ENCODE measurements at regions not wholly inside any gene's neighbourhood (a gene's known extent, or its start where the extent isn't known, plus 50 kb on each side); places are given as distances from the start of the nearest gene placed in this dataset.
"Not testable (repeated sequence)": the region's sequence is repeated elsewhere in the genome, so short reads cannot be mapped to it uniquely, and the experiment has no call there.

DNA sequence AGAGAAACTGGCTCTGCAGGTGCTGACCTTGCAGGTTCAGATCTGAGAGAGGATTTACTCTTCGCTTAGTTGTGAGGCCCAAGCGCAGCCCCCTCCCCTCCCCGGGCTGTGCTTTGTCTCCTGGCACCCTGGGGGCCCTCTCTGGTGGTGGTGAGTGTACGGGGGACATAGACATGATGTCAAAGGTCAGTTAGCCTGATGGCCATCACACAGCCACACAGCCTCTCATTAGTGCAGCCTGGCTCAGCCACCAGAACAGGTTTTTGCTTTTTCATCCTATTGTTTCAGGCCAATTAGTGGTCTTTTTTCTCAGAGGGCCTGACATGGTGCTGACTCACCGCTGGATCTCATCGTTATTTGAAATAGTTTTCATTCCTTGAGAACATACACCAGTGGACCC is 437.9 kb downstream of the AACS start:
- DNase-seq (ENCODE audit: low spot score) = no peak

DNA sequence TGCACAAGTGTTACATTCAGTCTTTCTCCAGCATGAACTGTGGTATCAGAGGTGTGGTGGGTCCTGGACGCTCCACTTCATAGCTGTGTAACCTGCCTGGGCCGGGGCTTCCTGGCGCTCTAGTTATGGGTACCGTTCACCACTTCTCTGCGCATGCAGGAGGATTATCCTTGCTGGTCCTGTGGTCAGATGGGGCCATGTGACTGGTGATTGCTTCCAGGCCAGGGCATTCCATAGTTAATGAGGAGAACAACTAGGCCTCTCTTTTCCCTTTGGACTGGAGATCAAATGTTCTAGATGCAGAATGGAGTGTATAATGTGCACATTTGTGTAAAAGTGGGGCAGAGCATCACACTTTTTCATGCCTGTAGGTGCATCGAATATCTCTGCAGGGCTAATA is 444.0 kb downstream of the AACS start:
- DNase-seq (ENCODE audit: low spot score) = no peak

DNA sequence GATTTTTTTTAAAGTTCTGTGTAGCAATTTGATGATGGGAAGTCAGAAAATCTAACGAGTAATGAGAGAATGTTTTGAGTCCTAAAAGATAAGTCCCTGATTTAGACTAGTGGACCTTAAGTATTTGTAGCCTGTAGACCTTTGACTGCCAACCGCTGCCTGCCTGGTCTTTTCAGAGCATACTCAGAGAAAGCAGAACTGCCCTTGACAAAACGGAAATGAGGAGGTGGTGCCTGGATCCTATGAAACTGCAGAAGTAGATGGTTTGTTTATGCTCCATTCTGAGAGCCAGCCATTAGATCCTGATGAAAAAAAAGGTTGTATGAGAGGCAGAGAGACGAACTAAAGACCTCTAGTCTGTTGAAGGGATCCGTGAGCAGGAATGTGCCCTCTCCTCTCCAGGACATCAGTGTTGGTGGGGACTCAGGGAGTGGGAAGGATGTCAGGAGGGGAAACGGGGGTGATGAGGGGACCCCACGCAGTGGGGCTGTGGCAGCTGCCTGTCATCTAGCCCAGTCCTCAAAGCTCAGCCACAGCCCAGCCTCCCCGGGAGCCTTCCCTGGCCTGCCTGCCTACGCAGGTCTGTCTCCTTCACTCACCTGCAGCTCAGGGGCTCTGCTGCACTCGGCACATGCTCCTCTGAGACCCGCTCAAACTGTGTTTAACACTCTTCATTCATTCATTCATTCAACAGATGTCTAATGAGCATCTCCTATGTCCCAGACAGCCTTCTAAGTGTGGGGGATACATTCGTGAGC is 447.5 kb downstream of the AACS start:
- DNase-seq (ENCODE audit: low spot score) = no peak

DNA sequence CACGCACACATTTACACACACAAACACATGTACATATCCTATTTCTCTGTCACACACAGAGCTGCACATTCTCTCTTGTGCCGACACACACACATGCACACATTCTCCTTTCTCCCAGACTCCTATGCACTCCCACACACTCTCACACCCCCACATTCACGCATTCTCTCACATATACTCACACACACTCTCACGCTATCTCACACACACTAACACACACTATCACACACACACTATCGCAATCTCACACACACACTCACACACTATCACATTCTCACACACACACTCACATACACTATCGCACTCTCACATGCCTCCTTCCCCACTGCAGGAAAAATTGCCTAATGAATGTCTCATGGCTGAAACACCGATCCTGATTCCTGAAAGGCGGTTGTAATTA is 450.7 kb downstream of the AACS start:
- no peak for DNase-seq (ENCODE audit: low spot score)

DNA sequence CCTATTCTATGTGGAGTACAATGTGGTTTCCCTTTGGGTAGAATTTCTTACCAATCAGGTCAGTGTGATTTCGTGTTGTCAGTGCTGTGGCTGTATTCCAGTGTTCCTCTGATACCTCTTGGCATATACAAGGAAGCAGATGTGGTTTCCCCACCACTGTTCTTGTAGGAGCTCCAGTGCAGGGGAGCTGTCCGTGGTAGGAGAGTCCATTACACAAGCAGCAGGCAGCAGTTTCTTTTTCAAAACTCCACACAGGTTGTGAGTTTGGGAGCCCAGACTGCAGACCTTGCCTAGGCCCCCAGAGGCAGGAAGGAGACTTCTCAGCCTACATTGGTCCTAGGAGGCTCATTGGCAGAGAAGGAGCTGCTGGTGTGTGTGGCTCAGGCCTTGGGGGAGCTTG is 452.8 kb downstream of the AACS start:
- no peak for DNase-seq (ENCODE audit: low spot score)

DNA sequence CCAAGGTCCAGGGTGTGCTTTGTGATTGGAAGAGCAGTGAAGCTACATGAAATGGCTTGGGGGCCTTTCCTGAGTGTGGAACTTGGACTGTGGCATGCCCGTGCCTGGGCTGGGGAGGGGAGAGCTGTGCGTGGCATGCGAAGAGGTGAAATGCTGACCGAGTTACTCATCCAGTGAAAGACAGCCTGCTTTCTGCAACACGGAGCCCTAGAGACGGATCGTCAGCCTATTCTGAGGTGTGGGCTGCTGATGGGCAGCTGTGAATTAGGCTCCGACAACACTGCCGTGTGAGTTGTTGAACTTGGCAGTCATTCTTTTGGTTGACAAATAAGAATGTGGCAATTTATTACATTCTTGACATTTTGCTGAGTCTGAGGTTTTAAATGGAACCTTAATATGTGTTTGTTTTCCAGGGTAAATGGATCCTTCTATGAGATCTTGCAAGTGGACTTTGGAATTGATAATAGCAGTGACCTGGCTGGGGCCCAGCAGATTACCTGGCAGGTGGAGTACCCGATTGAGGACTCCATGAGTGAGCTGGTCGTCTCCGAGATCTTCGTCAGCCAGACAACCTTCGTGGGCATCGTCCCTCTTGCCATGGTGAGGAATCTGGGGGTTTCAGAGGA is 453.9 kb downstream of the AACS start:
- DNase-seq (ENCODE audit: low spot score) = no peak

DNA sequence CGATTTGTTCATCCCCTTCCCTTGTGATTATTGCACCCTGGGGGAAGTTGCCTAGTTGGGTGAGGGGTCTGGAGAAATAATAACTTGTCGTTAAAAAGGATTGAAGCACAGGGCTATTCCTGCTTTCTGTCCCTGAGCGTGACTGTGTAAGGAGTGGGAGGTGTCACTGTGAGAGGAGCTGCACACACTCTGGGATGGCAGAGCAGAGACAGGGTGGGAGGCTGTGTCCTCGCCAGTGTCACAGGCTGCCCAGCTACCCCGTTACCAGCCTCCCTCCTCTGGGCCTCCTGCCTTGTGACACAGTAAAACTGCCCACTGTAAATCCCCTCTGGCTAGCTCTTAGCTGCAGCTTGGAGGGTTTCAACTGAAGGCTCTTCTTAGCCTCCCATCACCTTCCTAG is 460.6 kb downstream of the AACS start:
- DNase-seq (ENCODE audit: low spot score) = no peak

DNA sequence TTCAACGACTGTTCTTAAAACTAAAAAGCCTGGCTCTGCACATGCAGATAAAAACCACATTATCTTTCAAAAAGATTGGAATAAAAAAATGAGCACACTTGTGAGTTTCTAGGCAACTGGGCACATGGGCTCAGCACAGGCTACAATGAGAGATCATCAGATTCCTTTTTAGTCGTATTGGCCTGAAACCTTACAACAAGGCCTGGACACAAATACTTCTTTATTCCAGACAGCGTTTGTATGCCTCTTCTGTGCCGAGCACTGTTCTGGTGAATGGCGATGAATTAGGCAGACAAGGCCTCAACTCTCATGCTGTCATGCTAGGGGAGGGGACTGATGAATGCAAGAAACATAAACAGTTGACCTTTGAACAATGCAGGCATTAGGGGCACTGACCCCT is 463.0 kb downstream of the AACS start:
- no peak for DNase-seq (ENCODE audit: low spot score)

DNA sequence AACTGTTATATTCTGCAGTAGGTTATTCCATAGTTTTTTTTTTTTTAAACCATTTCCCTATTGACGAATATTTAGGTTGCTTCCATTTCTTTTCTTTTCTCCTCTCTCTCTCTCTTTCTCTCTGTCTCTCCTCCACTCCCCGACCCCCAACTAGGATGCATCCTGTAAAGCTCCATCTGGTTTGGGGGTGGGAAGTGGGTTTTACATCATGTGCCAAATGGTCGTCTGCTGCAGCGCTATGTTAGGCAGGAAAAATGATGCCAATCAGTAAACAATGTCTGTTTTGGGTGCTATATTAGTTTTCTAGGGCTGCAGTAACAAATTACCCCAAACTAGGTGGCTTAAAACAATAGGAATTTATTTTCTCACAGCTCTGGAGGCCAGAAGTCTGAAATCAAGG is 465.0 kb downstream of the AACS start:
- DNase-seq (ENCODE audit: low spot score) = no peak

DNA sequence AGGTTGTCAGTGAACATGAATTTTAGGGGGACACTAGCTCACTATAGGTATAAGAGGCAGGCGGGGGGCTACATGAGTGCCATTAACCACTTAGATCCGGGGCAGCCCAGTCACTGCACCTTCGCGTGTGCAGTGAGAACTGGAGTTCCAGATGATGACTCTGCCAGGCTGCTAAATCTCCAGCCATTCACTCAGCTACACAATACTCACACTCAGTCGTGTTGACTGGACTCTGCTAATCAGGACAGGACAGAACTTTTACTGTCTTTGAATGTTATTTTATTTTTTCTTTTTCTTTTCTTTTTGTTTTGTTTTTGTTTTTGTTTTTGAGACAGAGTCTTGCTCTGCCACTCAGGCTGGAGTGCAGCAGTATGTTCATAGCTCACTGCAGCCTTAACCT is 465.6 kb downstream of the AACS start:
- DNase-seq (ENCODE audit: low spot score) = no peak

DNA sequence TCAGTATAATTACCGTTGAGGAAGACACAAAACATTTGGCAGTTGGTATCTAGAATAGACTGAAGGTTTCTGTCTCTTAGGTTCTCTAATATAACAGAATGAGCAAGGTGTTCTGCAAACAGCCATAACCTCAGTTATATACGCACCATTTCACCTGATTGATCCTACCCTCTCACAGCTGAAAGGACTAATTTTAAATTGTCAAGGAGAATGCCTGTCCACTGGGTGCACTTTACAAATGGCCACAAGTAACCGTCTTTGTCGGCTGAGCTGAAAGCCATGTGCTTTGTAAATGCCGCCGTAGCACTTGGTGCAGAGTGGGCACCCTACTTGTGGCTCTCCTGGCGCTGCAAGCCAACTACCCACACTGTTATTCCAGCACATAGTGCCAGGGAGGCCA is 466.3 kb downstream of the AACS start:
- no peak for DNase-seq (ENCODE audit: low spot score)

DNA sequence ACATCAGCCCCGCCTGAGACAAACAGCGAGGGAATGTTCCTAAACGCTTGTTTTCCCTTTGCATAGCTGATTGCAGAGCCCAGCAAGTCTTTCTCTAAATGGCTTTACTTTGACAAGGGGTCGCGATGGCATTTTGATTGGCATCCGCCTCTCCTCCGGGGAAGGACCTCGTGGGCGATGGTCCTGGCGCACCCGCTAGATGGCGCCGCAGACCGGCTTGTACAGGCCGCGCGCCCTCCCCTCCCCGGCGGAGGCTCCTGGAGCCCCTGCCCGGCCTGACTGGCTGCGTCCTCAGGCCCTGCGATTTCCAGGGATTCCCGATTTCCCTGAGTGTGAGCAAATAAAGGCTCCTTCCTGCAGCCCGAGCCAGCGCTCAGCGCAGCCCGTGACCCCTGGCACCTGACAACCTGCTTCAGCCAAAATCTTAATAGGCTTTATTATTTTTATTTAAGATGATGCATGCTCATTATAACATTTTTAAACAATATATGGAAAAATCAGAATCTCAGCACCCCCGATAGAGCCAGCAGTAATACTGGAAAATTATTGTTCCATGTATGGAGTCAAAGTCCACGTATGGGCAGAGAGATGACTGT is 468.3 kb downstream of the AACS start:
- DNase-seq (ENCODE audit: low spot score) = peak; percentile 49

DNA sequence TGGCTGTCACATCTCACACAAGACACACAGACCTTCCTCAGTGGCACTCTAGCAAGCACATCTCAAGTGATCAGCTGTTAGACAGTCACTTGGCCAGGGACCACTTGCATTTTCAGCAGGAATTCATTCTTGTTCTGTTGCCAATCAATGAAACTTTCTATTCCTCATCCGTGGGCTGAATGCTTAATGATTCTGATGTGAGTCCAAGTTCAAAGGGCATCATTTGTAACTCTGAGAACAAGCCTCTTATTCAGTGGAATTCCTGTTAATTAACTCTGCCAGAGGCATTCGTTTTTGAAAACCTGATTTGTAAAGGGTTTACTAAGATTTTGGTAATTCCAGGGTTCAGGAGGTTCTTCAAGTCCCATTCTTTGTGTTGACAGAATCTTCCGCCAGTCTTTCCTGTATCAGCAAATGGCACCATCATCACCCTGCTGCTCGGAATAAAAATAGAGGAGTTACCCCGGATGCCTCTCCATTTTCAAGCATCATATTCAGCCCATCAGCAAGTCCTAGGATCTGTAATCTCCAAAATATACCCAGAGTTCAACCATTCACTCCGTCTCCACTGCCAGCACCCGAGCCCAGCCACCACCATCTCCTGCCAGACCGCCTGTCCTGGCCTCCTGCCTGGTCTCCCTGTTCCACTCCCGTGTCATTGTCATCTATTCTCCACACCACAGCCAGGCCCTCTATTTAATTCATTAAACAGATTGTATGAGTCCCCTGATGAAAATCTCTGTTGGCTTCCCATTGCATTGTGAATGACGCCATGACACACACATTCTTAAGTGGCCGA is 473.4 kb downstream of the AACS start:
- DNase-seq (ENCODE audit: low spot score) = no peak

DNA sequence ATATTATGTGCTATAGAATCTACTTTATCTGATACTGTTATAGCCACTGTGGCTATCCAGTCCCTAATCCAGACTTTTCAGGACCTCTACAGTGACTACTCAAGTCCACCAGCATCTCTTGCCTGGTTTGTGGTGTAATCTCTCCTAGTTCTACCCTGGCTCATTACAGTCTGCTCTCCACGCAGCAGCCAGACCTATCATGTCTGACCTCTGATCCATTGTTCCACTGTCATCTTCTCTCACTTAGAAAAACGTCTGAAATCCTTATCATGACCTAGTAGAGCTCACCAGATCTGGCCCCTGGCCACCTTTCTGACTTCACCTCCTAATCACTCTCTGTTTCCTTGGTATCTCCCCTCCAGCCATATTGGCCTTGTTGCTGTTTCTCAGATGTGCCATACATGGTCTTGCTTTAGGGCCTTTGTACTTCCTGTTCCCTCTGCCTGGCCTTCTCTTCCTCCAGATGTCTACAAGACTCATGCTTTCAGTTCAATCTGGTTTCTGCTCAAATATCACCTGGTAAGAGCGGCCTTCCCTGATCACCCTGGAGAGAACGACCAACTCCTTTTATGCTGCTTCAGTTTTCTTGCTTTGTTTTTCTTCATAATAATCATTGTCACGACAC is 475.5 kb downstream of the AACS start:
- no peak for DNase-seq (ENCODE audit: low spot score)

DNA sequence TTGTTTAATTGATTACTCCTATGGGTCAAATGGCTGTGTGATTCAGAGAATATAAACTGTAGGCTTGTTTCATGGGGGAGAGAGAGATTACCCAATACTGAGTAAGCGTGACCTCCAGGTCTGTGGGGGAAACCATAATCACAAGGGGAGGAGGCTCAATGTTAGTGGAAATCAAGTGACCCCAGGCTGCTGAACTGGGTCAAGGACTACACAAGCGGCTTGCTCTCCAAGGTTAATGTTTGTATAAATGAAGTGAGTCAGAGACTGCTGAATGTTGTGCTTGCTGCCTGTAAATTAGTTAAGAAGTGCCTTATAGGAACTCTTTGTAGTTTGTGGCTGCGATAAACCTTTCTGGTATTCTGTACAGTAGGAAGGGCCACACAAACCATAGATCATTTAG is 479.7 kb downstream of the AACS start:
- no peak for DNase-seq (ENCODE audit: low spot score)

DNA sequence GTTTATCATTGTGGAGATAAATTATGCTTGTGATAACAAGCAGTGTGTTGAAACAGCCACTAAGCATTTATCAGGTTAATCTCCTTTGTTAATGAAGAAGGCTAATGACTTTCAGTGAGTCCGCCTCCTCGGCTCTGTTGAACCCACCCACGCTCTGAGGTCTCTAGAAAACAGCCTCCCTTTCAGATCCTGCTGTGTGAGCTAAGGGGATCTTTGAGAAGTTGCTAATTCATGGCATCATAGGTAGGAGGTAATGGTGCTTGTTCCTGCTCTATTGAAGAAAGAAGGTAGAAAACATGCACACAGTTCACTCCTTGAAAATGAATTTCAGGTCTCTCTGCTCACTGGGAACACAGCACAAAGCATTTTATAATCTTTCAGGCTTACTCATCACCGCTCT is 483.9 kb downstream of the AACS start:
- no peak for DNase-seq (ENCODE audit: low spot score)

DNA sequence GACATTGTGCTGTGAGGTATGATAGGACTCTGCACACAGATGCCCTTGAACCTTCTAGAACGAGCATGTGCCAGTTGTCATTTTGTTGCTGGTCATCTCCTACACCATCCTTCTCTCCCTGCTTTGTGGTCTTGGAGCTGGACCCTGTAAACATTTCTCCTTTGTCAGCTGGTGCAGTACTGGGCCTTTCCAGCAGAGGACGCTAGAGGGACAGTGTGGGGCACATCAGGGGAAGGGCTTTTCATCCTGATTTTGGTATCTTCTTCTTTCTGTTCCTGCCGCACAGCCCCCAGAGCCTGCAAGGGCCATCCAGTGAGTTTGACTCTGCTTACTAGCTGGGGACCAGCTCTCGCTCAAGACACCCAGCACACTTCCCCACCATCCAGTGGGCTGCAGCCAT is 484.6 kb downstream of the AACS start:
- peak; percentile 33 for DNase-seq (ENCODE audit: low spot score)

DNA sequence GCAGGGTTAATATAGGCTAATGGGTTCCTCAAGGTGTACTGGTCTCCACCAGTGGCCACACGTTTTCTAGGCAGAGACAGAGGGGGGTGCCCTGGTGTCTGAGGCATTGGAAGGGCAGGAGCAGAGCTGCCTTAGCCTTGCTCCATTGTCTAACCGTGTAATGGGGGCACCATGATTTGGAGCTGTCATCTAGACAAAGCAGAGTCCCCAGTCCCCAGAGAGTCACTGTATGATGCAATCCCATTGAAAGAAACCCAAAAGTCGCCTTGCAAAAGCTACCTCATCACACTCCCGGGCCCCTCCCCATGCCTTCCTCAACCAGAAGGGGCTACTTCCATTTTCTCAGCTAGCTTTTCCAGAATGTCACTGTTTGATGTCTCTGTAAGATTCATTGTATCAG is 487.1 kb downstream of the AACS start:
- no peak for DNase-seq (ENCODE audit: low spot score)

DNA sequence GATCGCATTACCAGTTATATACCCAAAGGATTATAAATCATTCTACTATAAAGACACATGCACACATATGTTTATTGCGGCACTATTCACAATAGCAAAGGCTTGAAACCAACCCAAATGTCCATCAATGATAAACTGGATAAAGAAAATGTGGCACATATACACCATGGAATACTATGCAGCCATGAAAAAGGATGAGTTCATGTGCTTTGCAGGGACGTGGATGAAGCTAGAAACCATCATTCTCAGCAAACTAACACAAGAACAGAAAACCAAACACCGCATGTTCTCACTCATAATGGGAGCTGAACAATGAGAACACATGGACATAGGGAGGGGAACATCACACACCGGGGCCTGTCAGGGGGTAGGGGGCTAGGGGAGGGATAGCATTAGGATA is 495.8 kb downstream of the AACS start:
- not testable (repeated sequence) for DNase-seq (ENCODE audit: low spot score)

DNA sequence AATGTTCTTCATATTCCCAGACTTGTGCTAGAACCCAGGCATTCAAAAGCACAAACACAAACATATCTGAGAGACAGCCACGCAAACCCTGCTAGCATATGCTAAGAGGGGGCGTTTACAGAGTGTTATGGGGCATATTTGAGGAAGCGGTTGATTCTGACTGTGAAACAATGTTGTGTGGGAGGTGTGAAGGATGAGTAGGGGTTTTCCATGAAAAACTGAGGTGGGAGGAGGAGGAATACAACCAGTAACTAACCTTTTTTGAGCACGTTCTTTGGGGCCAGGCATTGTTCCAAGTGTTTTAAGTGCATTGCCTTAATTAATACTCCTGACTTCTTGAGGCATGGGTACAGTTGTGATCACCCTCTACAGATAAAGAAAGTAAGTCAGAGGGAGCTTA is 499.5 kb downstream of the AACS start:
- no peak for DNase-seq (ENCODE audit: low spot score)

DNA sequence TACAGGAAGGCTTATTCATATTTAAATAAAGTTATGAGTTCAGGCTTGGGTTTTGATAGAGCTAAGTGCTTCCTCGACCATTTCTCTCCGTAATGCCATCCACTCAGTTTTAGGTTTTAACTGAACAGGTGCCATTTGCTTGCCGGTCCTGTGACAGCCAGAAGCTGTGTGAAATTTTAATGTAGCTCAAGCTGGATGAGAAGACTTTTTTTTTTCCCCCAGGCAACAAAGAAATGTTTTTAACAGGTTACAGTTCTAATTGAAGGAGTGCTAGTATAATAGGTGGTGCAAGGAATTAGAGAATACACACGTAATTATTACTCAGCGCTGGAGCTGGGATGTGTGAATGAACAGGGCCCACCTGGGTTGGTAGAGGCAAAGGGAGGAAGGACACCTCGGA is 502.3 kb downstream of the AACS start:
- no peak for DNase-seq (ENCODE audit: low spot score)

DNA sequence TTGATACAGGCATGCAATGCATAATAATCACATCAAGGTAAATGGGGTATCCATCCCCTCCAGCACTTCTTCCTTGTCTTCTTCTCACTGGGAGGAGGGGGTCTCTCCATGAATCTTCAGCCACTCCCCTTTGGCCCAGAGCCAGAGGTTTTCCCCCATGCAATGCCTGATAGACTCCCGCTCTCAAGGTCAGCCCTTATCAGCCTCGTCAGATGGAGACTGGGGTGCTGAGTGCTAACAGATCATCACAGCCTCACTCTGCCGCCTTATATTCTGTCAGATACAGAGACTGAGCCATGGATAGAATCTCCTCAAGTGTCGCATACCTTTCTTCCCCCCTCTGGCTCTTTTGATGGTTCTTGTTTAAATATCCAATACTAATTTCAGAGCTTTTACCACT is 503.1 kb downstream of the AACS start:
- DNase-seq (ENCODE audit: low spot score) = no peak

Measured in NAMALWA (cell line).